Fibroblast of lung (primary cell): ENCODE measurements at regions not wholly inside any gene's neighbourhood (a gene's known extent, or its start where the extent isn't known, plus 50 kb on each side); places are given as distances from the start of the nearest gene placed in this dataset.

Experiments
- DNase-seq, 2 donors: peaks; one replicate each; pipeline versions ENCODE4 v3.0.0 to v3.0.0-alpha.2; 2010; ENCODE audit warnings: low read depth in 2 of 2
- H2AFZ ChIP-seq: 2 replicates; pipeline ENCODE4 v1.5.1; 2012; ENCODE audit warnings: low read length, control low read depth, inconsistent platforms
- H3K27ac ChIP-seq: 2 replicates; pipeline ENCODE4 v1.5.1; 2011; ENCODE audit warnings: low read length, control low read depth; ENCODE audit not compliant: insufficient read depth
- H3K27me3 ChIP-seq: 2 replicates; pipeline ENCODE4 v1.5.1; 2011; ENCODE audit warnings: mild to moderate bottlenecking, low read length; ENCODE audit not compliant: control insufficient read depth, insufficient read depth
- H3K36me3 ChIP-seq: 2 replicates; pipeline ENCODE4 v1.5.1; 2011; ENCODE audit warnings: low read length; ENCODE audit not compliant: control insufficient read depth, insufficient read depth
- H3K4me1 ChIP-seq: 2 replicates; pipeline ENCODE4 v1.5.1; 2011; ENCODE audit warnings: low read length; ENCODE audit not compliant: control insufficient read depth, insufficient read depth; ENCODE audit errors: extremely low read depth
- H3K4me2 ChIP-seq: 2 replicates; pipeline ENCODE4 v1.5.1; 2011; ENCODE audit warnings: low read length, control low read depth; ENCODE audit not compliant: insufficient read depth; ENCODE audit errors: extremely low read depth
- H3K4me3 ChIP-seq, 4 experiments: fragments of 200-600 bp in 1 of 4; sonication (generic) in 1 of 4; replicated peaks in 1 of 4; 2 replicates each; pipeline ENCODE4 v1.5.1; 2011 to 2016; ENCODE audit warnings: low read length in 4 of 4, low read depth in 3 of 4, mild to moderate bottlenecking in 3 of 4, control low read depth in 2 of 4, inconsistent platforms in 1 of 4, mixed read lengths in 1 of 4; ENCODE audit not compliant: insufficient read depth in 1 of 4; ENCODE audit errors: control extremely low read depth in 1 of 4
- H3K79me2 ChIP-seq: 2 replicates; pipeline ENCODE4 v1.5.1; 2012; ENCODE audit warnings: mild to moderate bottlenecking, low read length, inconsistent platforms; ENCODE audit not compliant: control insufficient read depth, insufficient read depth
- H3K9ac ChIP-seq: 2 replicates; pipeline ENCODE4 v1.5.1; 2011; ENCODE audit warnings: mild to moderate bottlenecking, low read length, control low read depth; ENCODE audit not compliant: insufficient read depth
- H3K9me3 ChIP-seq: 2 replicates; pipeline ENCODE4 v1.5.1; 2012; ENCODE audit warnings: low read depth, low read length; ENCODE audit not compliant: control insufficient read depth, insufficient read depth
- H4K20me1 ChIP-seq: 2 replicates; pipeline ENCODE4 v1.5.1; 2011; ENCODE audit warnings: low read length; ENCODE audit not compliant: control insufficient read depth, insufficient read depth; ENCODE audit errors: extremely low read depth
- EZH2 ChIP-seq: IDR thresholded peaks from 2 replicates; pipeline ENCODE4 v1.5.1; 2012; ENCODE audit warnings: low read length, control low read depth, mild to moderate bottlenecking; ENCODE audit errors: missing control alignments
- TF ChIP-seq, protein P1 (sequence below), 2 donors: IDR thresholded peaks in 1 of 2; conservative IDR thresholded peaks in 1 of 2; 1 replicate in 1 of 2; 2 replicates in 1 of 2; pipeline ENCODE4 v1.5.1; 2011 to 2012; ENCODE audit warnings: low read length in 2 of 2, control low read depth in 1 of 2, inconsistent platforms in 1 of 2, low read depth in 1 of 2, mild to moderate bottlenecking in 1 of 2

GRCh38 chr20:57030611-57031600 is 235.5 kb downstream of the BMP7 start:
- Histone ChIP-seq H3K36me3 (no peaks in the 10 kb centered on the region), H3K27me3 (no peaks in the 10 kb centered on the region), H3K4me2 (no peak overlapping the region), H3K79me2 (no peaks in the 10 kb centered on the region), H4K20me1 (no peaks in the 10 kb centered on the region), H3K4me1 (no peaks in the 10 kb centered on the region), H3K4me3 (no peak overlapping the region), H2AFZ (no peak overlapping the region), H3K9me3 (no peaks in the 10 kb centered on the region), H3K27ac (no peak overlapping the region), H3K9ac (no peak overlapping the region)
- DNase-seq: peak in 1 of 2 donors; percentile 73
- TF ChIP-seq EZH2: no peak
- TF ChIP-seq, protein P1, sequence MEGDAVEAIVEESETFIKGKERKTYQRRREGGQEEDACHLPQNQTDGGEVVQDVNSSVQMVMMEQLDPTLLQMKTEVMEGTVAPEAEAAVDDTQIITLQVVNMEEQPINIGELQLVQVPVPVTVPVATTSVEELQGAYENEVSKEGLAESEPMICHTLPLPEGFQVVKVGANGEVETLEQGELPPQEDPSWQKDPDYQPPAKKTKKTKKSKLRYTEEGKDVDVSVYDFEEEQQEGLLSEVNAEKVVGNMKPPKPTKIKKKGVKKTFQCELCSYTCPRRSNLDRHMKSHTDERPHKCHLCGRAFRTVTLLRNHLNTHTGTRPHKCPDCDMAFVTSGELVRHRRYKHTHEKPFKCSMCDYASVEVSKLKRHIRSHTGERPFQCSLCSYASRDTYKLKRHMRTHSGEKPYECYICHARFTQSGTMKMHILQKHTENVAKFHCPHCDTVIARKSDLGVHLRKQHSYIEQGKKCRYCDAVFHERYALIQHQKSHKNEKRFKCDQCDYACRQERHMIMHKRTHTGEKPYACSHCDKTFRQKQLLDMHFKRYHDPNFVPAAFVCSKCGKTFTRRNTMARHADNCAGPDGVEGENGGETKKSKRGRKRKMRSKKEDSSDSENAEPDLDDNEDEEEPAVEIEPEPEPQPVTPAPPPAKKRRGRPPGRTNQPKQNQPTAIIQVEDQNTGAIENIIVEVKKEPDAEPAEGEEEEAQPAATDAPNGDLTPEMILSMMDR (conservative IDR thresholded peaks at IDR 0.05 in 1 of 2, IDR thresholded peaks at IDR 0.05 in 1 of 2; ENCODE audit: low read depth in 1 of 2, low read length in 2 of 2): no peak

DNA sequence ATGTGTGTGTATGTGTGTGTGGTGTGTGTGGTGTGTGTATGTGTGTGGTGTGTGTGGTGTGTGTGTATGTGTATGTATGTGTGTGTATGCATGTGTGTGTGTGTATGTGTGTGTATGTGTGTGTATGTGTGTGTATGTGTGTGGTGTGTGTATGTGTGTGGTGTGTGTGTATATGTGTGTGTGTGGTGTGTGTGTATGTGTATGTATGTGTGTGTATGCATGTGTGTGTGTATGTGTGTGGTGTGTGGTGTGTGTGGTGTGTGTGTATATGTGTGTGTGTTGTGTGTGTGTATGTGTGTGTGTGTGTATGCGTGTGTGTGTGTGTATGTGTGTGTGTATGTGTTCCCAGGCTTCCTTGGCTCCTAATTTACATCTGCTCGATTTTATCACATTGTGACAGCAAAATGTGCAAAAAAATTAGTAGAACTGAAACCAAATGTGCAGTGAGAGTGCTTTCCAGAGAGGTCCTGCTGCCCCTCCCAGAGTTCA is 234.5 kb downstream of the BMP7 start:
- Histone ChIP-seq H2AFZ (no peak overlapping the region), H3K9ac (no peak overlapping the region), H3K79me2 (no peaks in the 10 kb centered on the region), H3K27ac (no peak overlapping the region), H3K36me3 (no peaks in the 10 kb centered on the region), H3K27me3 (no peaks in the 10 kb centered on the region), H3K9me3 (no peaks in the 10 kb centered on the region), H3K4me1 (no peaks in the 10 kb centered on the region), H4K20me1 (no peaks in the 10 kb centered on the region), H3K4me3 (no peak overlapping the region), H3K4me2 (no peak overlapping the region)
- DNase-seq: peak in 1 of 2 donors; percentile 5
- no peak for TF ChIP-seq EZH2
- TF ChIP-seq, protein P1 (conservative IDR thresholded peaks at IDR 0.05 in 1 of 2, IDR thresholded peaks at IDR 0.05 in 1 of 2; ENCODE audit: low read depth in 1 of 2, low read length in 2 of 2): no peak

DNA sequence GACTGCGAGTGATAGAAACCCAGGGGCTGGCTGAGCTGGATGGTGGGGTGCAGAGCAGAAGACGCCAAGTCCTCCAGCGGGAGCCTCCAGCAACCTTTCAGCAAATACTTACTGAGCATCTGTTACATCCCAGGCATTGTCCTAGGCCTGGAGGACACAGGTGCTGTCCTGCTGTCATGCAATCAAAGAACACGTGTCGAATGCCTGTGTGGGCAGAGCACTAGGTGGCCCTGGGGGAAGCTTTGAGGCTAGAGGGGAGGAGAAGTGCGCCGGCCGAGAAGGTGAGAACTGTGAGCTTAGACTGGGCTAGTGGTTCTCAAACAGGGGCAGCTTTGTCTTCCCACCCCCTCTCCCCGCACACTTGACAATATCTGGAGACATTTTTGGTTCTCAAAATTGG is 233.6 kb downstream of the BMP7 start:
- Histone ChIP-seq H3K27me3 (no peaks in the 10 kb centered on the region), H3K4me3 (no peak overlapping the region), H3K9me3 (no peaks in the 10 kb centered on the region), H3K36me3 (no peaks in the 10 kb centered on the region), H4K20me1 (no peaks in the 10 kb centered on the region), H3K9ac (no peak overlapping the region), H2AFZ (no peak overlapping the region), H3K4me1 (no peaks in the 10 kb centered on the region), H3K4me2 (no peak overlapping the region), H3K79me2 (no peaks in the 10 kb centered on the region), H3K27ac (no peak overlapping the region)
- no peak for DNase-seq
- TF ChIP-seq EZH2: no peak
- TF ChIP-seq, protein P1 (conservative IDR thresholded peaks at IDR 0.05 in 1 of 2, IDR thresholded peaks at IDR 0.05 in 1 of 2; ENCODE audit: low read depth in 1 of 2, low read length in 2 of 2): no peak
